ACHN (cell line): ENCODE measurements at regions not wholly inside any gene's neighbourhood (a gene's known extent, or its start where the extent isn't known, plus 50 kb on each side); places are given as distances from the start of the nearest gene placed in this dataset.

ENCODE experiments used
- DNase-seq: peaks from one replicate; pipeline ENCODE4 v3.0.0-alpha.2; 2015
- in situ Hi-C: cut with HindIII; loops from 2 replicates; pipeline ENCODE4 v1.10.0; 2017; ENCODE audit warnings: low sequenced_read_pairs, low pct_ligation_motif_present, low pct_unique_long_range_greater_than_20kb

- DNase-seq = no peak
- in situ Hi-C loops = no loop called here
Observed at GRCh38 chr3:144324076-144324475, 352.5 kb downstream of the DIPK2A start.

DNA sequence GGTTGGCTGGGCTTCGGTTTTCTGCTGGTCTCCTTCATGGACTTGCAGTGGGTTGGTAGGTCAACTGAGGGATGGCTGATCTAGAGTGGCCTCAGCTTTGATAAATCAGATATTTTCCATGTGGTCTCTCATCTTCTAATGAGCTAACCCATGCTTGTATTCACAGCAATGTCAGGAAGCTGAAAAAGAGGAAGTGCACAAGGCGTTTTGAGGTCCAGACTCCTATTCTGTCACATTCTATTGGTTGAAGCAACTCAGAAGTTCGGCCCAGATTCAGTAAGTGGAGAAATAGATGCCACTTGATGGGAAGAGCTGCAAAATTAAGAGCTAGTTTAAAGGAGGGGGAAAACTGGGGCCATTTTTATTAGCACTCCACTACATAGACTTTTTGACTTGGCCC, 361.2 kb downstream of the DIPK2A start:
- no peak for DNase-seq
- in situ Hi-C loops = no loop called here

GRCh38 chr3:144341471-144341870, 369.8 kb downstream of the DIPK2A start:
- in situ Hi-C loops = no loop called here
- no peak for DNase-seq

DNA sequence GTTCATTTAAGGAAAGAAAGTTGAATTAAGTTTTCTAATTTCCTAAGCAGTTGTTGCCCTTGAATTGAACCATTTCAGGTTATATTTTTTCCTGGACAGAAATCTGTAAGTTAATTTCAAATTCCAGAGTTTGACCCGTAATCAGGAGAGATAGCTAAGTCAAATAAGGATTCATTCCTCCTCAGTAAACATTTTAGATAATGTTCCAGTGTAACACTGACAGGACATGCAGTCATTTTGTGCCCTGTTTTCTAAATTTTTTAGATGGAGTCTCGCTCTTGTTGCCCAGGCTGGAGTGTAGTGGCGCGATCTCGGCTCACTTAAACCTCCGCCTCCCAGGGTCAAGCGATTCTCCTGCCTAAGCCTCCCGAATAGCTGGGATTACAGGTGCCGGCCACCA, 371.7 kb downstream of the DIPK2A start:
- no peak for DNase-seq

DNA sequence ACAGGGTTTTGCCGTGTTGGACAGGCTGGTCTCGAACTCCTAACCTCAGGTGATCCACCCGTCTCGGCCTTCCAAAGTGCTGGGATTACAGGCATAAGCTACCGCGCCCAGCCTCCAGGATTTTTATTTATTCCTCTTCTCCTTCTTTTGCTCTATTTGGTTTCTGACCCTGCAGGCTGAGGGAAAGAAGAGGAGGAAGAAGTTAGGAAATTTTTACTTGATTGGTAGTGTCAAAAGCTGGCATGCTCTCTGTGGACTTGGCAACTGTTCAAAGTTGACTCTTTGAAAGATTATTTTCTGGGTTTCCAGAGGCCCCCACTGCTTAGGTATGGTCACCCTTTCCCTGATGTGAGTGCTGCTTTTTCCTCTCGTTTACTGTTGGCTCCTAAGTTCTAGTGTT, 372.2 kb downstream of the DIPK2A start:
- in situ Hi-C loops = no loop called here
- no peak for DNase-seq

More for the DNA sequence above, 371.7 kb downstream of the DIPK2A start:
- in situ Hi-C loops = no loop called here

GRCh38 chr3:144344925-144345548, 373.4 kb downstream of the DIPK2A start:
- in situ Hi-C loops = no loop called here
- no peak for DNase-seq

GRCh38 chr3:144350125-144350524, 378.5 kb downstream of the DIPK2A start:
- in situ Hi-C loops = no loop called here
- no peak for DNase-seq

GRCh38 chr3:144351011-144351410, 379.4 kb downstream of the DIPK2A start:
- in situ Hi-C loops = no loop called here
- DNase-seq = no peak

GRCh38 chr3:144351773-144352365, 380.2 kb downstream of the DIPK2A start:
- no peak for DNase-seq
- in situ Hi-C loops = no loop called here

GRCh38 chr3:144358191-144358590, 386.6 kb downstream of the DIPK2A start:
- no peak for DNase-seq
- in situ Hi-C loops = no loop called here

GRCh38 chr3:144361002-144361401, 389.4 kb downstream of the DIPK2A start:
- no peak for DNase-seq
- in situ Hi-C loops = no loop called here

DNA sequence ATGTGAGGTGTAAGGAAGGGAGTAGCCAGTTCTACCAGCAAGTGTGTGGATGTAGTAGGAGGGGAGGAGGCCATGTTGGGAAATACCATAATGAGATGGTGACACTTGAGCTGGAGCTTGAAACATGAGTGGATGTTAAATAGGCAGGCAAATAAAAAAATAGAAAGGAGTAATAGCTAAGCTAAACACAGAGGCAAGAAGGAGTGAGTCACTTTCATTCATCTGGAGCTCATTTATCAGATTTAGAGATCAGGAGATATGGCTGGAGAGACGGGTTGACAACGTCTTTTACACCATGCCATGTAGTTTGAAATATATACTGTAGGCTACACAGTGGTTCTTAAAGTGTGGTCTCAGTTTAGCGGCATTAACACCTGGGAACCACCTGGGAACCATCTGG, 390.5 kb downstream of the DIPK2A start:
- in situ Hi-C loops = no loop called here
- no peak for DNase-seq

GRCh38 chr3:144363856-144364255, 392.2 kb downstream of the DIPK2A start:
- no peak for DNase-seq
- in situ Hi-C loops = no loop called here

- in situ Hi-C loops = no loop called here
- no peak for DNase-seq
Observed at GRCh38 chr3:144364737-144365136, 393.1 kb downstream of the DIPK2A start.

DNA sequence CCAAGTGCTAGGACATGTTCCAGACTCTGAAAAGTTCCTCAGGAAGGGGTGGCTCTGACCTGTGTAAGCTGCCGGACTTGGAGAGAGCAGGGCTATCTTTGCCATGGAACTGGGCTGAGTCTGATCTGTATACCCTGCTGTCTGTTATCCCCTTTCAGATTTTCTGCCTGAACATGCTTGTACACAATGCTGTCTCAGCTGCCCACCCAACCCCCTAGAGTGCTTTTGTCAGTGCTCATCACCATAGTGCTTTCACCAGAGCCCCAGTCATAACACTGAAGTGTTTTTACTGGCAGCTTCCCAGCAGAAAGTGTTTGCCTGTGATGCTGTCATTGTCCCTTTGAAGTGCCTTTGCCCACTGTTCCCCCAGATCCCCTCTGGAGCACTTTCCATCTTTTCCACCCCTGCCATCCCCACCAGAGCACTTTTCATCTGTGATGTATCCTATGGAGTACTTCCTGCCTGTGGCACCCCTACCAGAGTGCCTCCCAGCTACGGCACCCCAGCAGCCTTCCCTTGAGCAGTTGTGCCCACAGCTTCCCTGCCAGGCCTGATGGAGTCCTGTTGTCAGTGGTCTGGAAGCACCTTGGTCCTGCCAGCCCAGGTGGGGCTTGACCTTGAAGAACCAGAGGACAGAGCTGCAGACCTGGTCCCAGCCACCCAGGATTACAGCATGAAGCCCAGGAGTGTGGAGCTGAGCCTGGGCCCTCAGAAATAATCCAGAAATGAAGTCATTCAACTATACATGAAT, 397.7 kb downstream of the DIPK2A start:
- DNase-seq = no peak
- in situ Hi-C loops = no loop called here

DNA sequence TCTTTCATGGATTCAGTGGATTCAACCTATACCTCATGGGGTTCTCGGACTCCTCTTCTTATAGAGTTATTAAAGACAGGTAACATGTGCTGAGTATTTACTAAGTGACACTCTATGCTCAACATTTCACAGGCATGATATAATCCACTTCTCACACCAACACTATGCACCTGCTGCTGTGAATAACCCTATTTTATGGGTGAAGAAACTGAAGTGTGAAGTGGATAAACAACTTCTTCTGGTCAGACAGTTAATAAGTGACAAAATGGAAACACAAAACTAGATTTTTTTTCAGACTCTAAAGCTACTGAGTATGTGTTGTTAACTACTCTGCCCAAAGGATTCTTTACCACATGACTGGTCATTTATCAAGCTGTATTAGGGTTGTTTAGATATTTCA, 403.5 kb downstream of the DIPK2A start:
- in situ Hi-C loops = no loop called here
- DNase-seq = no peak

DNA sequence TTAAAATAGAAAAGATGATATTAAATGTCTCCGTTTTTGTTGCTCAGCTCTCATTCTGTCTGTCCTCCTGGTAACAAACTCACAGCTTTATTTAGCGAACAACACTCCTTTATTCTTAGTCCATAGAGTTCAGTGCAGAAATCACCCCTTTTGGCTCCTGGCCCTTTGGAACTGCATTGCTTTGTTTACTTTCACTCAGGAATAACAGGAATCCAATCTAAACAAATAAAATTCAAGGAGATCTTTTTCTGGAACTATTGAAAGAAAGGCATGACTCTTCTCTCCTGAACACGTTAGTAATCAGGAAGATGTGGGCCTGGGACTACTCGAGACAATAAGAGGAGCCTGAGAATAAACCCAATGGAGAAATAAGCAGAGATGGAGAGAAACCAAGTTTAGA, 409.2 kb downstream of the DIPK2A start:
- no peak for DNase-seq
- in situ Hi-C loops = no loop called here

DNA sequence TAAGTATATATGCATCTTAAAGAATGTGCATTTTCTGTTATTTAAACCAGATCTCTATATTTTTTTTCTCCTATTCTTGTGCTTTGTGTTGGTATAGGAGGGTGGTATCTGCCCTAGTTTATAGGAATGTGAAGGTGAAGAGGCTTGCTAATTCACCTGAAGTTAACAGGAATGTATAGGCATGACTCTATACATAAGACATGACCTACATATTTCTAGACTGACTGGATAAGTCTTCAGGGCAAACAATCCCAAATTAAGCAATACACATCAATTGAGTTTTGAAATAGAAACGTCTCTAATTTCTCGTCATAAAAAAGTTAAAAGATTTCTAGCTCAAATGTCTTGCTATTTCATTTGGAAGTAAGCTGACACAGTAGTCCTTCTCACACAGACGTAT, 410.0 kb downstream of the DIPK2A start:
- no peak for DNase-seq
- in situ Hi-C loops = no loop called here

DNA sequence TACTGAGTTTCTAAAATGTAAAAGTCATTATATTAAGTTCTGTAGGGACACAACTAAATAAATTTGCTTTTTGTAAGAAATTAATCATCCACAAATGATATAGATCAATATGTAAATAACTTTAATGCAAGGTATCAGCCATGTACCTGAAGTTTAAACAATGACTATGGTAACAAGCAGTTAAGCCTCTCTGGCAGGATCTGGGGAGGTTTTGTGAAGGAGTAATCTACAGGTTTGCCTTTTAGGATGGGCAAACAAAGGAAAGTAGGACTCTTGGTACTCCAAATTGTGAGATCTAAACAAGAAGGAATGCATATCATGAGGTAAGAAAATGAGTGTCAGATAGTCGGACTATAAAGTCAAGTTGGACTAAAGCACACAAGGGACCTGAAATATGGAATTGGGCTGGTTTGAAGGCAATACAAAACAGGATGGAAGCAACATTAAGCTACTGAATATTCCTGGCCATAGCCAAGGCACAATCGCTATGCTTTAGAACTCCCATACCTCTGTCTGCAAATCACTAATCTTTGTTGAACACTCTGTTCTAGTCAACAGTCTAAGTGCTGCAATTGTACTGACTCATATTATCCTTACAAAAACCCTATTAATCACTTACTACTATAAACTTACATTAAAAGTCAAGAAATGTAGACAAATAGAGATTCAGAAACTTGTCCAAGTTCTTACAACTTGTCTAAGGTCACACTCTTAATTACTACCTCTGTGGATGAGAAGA, 412.8 kb downstream of the DIPK2A start:
- DNase-seq = no peak
- in situ Hi-C loops = no loop called here
